GM21786 (cell line): ENCODE measurements at regions not wholly inside any gene's neighbourhood (a gene's known extent, or its start where the extent isn't known, plus 50 kb on each side); places are given as distances from the start of the nearest gene placed in this dataset.

Experiments used
- ATAC-seq: cut with Tn5 transposase; IDR thresholded peaks from one replicate; pipeline ENCODE4 v1.9.1; 2021; ENCODE audit not compliant: unreplicated experiment

GRCh38 chr3:124174910-124175874, 183.3 kb upstream of the ROPN1 start:
- ATAC-seq = no peak

GRCh38 chr3:124177071-124177470, 185.1 kb upstream of the ROPN1 start:
- no peak for ATAC-seq

GRCh38 chr3:124178531-124178930, 186.6 kb upstream of the ROPN1 start:
- ATAC-seq = no peak

- ATAC-seq = no peak
These were observed 208.5 kb upstream of the ROPN1 start for GRCh38 chr3:124200407-124200806.

GRCh38 chr3:124201226-124201625, 209.3 kb upstream of the ROPN1 start:
- no peak for ATAC-seq

GRCh38 chr3:124201786-124202185, 209.9 kb upstream of the ROPN1 start:
- ATAC-seq = no peak

GRCh38 chr3:124202754-124203153, 210.8 kb upstream of the ROPN1 start:
- no peak for ATAC-seq

GRCh38 chr3:124203292-124203691, 211.4 kb upstream of the ROPN1 start:
- no peak for ATAC-seq

- ATAC-seq = no peak
These were observed 214.5 kb upstream of the ROPN1 start for GRCh38 chr3:124206225-124207055.

- ATAC-seq = no peak
These were observed 215.2 kb upstream of the ROPN1 start for GRCh38 chr3:124207077-124207476.

- ATAC-seq = peak; percentile 90
These were observed 216.1 kb upstream of the ROPN1 start for GRCh38 chr3:124207873-124208485.

- ATAC-seq = no peak
These were observed 217.5 kb upstream of the ROPN1 start for GRCh38 chr3:124209426-124209825.

GRCh38 chr3:124210899-124211298, 219.0 kb upstream of the ROPN1 start:
- ATAC-seq = no peak

- ATAC-seq = no peak
These were observed 221.7 kb upstream of the ROPN1 start for GRCh38 chr3:124213641-124214040.

GRCh38 chr3:124217542-124217941, 225.6 kb upstream of the ROPN1 start:
- ATAC-seq = no peak

GRCh38 chr3:124221422-124221821, 229.5 kb upstream of the ROPN1 start:
- no peak for ATAC-seq

GRCh38 chr3:124223853-124224252, 231.9 kb upstream of the ROPN1 start:
- ATAC-seq = no peak

- ATAC-seq = no peak
These were observed 235.3 kb upstream of the ROPN1 start for GRCh38 chr3:124227150-124227630.

- ATAC-seq = no peak
These were observed 237.5 kb upstream of the ROPN1 start for GRCh38 chr3:124229420-124229819.

- ATAC-seq = no peak
These were observed 237.9 kb upstream of the ROPN1 start for GRCh38 chr3:124229836-124230235.

GRCh38 chr3:124230432-124230831, 238.5 kb upstream of the ROPN1 start:
- ATAC-seq = no peak
